GM23338 (cell line): ENCODE measurements at regions not wholly inside any gene's neighbourhood (a gene's known extent, or its start where the extent isn't known, plus 50 kb on each side); places are given as distances from the start of the nearest gene placed in this dataset.
A peak's percentile ranks its signal among the peaks of the same experiment; 100 is the strongest.
"Not testable (repeated sequence)": the region's sequence is repeated elsewhere in the genome, so short reads cannot be mapped to it uniquely, and the experiment has no call there.

Source experiments
- ATAC-seq: fragments of 200-7000 bp; cut with Tn5 transposase; 3 replicates; pipeline ENCODE4 v1.9.1; 2020
- DNase-seq: peaks from one replicate; pipeline ENCODE4 v3.0.0-alpha.2; 2015; ENCODE audit warnings: low spot score
- H2AFZ ChIP-seq: fragments of 200-600 bp; sonication (generic); 2 replicates; pipeline ENCODE4 v1.8.0; 2016; ENCODE audit warnings: antibody characterized with exemption, mild to moderate bottlenecking, moderate library complexity
- H3F3A ChIP-seq: fragments of 200-600 bp; sonication (generic); replicated peaks from 2 replicates; pipeline ENCODE4 v1.8.0; 2017; ENCODE audit warnings: antibody characterized with exemption, mixed run types, low read depth
- H3K27ac ChIP-seq: fragments of 200-600 bp; sonication (generic); 2 replicates; pipeline ENCODE4 v1.6.1; 2016; ENCODE audit warnings: low read depth
- H3K27me3 ChIP-seq: fragments of 200-600 bp; sonication (generic); 2 replicates; pipeline ENCODE4 v1.8.0; 2016; ENCODE audit warnings: mild to moderate bottlenecking, mixed run types, moderate library complexity; ENCODE audit not compliant: insufficient read depth
- H3K36me3 ChIP-seq: fragments of 200-600 bp; sonication (generic); 2 replicates; pipeline ENCODE4 v1.8.0; 2016; ENCODE audit warnings: mild to moderate bottlenecking; ENCODE audit not compliant: insufficient read depth
- H3K4me1 ChIP-seq: fragments of 200-600 bp; sonication (generic); 2 replicates; pipeline ENCODE4 v1.8.0; 2016; ENCODE audit warnings: mild to moderate bottlenecking, moderate library complexity; ENCODE audit not compliant: insufficient read depth
- H3K4me2 ChIP-seq: fragments of 200-600 bp; sonication (generic); 2 replicates; pipeline ENCODE4 v1.7.1; 2017; ENCODE audit warnings: mixed run types
- H3K4me3 ChIP-seq: fragments of 200-600 bp; sonication (generic); 2 replicates; pipeline ENCODE4 v1.6.1; 2016; ENCODE audit warnings: mixed run types
- H3K79me2 ChIP-seq: fragments of 200-600 bp; sonication (generic); replicated peaks from 2 replicates; pipeline ENCODE4 v1.8.0; 2017; ENCODE audit warnings: mild to moderate bottlenecking; ENCODE audit not compliant: insufficient read depth
- H3K9me2 ChIP-seq: fragments of 200-600 bp; sonication (generic); 2 replicates; pipeline ENCODE4 v1.8.0; 2017; ENCODE audit not compliant: insufficient read depth
- H4K20me1 ChIP-seq: fragments of 200-600 bp; sonication (generic); replicated peaks from 2 replicates; pipeline ENCODE4 v1.8.0; 2017; ENCODE audit warnings: mild to moderate bottlenecking; ENCODE audit not compliant: insufficient read depth
- H3K27ac Mint-ChIP-seq: 2 replicates; pipeline ENCODE4 v1.8.0; 2020; ENCODE audit warnings: inconsistent platforms, mild to moderate bottlenecking, moderate library complexity, mixed read lengths
- H3K27me3 Mint-ChIP-seq: 3 replicates; pipeline ENCODE4 v1.8.0; 2022; ENCODE audit warnings: low read depth, mild to moderate bottlenecking, moderate library complexity, mixed read lengths, inconsistent platforms; ENCODE audit not compliant: insufficient read depth, poor library complexity
- H3K36me3 Mint-ChIP-seq: 3 replicates; pipeline ENCODE4 v1.8.0; 2021; ENCODE audit warnings: low read depth, mild to moderate bottlenecking, inconsistent platforms, moderate library complexity, mixed read lengths
- H3K4me1 Mint-ChIP-seq: 3 replicates; pipeline ENCODE4 v1.8.0; 2020; ENCODE audit warnings: mild to moderate bottlenecking, inconsistent platforms, mixed read lengths
- H3K4me3 Mint-ChIP-seq: 3 replicates; pipeline ENCODE4 v1.8.0; 2021; ENCODE audit warnings: moderate library complexity, mild to moderate bottlenecking, inconsistent platforms, mixed read lengths
- H3K9me3 Mint-ChIP-seq: 3 replicates; pipeline ENCODE4 v1.8.0; 2020; ENCODE audit warnings: moderate library complexity, mild to moderate bottlenecking, inconsistent platforms, mixed read lengths
- CREB1 ChIP-seq: fragments of 250-450 bp; sonication (Bioruptor Pico); IDR thresholded peaks from 2 replicates; pipeline ENCODE4 v1.5.0; 2020; ENCODE audit warnings: low read depth, mild to moderate bottlenecking, moderate library complexity
- EZH2phosphoT487 ChIP-seq: fragments of 200-600 bp; sonication (generic); IDR thresholded peaks from one replicate; pipeline ENCODE4 v1.8.1; 2018; ENCODE audit warnings: antibody characterized with exemption; ENCODE audit not compliant: unreplicated experiment
- POLR2AphosphoS5 ChIP-seq: IDR thresholded peaks from 2 replicates; pipeline ENCODE4 v1.6.1; 2016; ENCODE audit warnings: antibody characterized with exemption, low read depth
- REST ChIP-seq: IDR thresholded peaks from one replicate; pipeline ENCODE4 v1.6.1; 2018; ENCODE audit warnings: antibody characterized with exemption; ENCODE audit not compliant: unreplicated experiment
- STAT1 ChIP-seq: IDR thresholded peaks from one replicate; pipeline ENCODE4 v1.6.1; 2016; ENCODE audit warnings: antibody characterized with exemption; ENCODE audit not compliant: unreplicated experiment

- H3K36me3 ChIP-seq, H3F3A ChIP-seq, H4K20me1 ChIP-seq, H3K36me3 Mint-ChIP-seq, H3K4me3 Mint-ChIP-seq, DNase-seq, H3K27ac Mint-ChIP-seq, H3K4me1 ChIP-seq, H3K27ac ChIP-seq, H3K27me3 ChIP-seq, ATAC-seq, H2AFZ ChIP-seq, H3K4me3 ChIP-seq, H3K27me3 Mint-ChIP-seq, H3K79me2 ChIP-seq, H3K9me3 Mint-ChIP-seq, H3K9me2 ChIP-seq, H3K4me2 ChIP-seq: not testable (repeated sequence)
- H3K4me1 Mint-ChIP-seq, result peaks cover 11% of the 10 kb centered on the region; the same call in 2 of the 3 replicates
Measured at GRCh38 chr2:41335573-41335972, 712.2 kb upstream of the PKDCC start.

GRCh38 chr2:41337956-41338355 lies 709.9 kb upstream of the PKDCC start:
- Mint-ChIP-seq H3K9me3 (peaks cover 8% of the 10 kb centered on the region; the same call in 2 of the 3 replicates), H3K27me3 (no peaks in the 10 kb centered on the region), H3K4me3 (no peak overlapping the region), H3K27ac (no peak overlapping the region), H3K36me3 (0 out of 3 replicates have a peak, but pooled peaks cover 2% of the 10 kb centered on the region), H3K4me1 (peaks cover 11% of the 10 kb centered on the region; the same call in 2 of the 3 replicates)
- 0 out of 2 replicates have a peak overlapping the region, but pooled peaks have one; percentile 20 for H3K27ac ChIP-seq
- peak; percentile 64 for DNase-seq
- H3K4me3 ChIP-seq, result no peak overlapping the region
- H3K36me3 ChIP-seq, result no peaks in the 10 kb centered on the region
- no peak overlapping the region for H3K4me2 ChIP-seq
- no peaks in the 10 kb centered on the region for H3K9me2 ChIP-seq
- no peaks in the 10 kb centered on the region for H3F3A ChIP-seq
- no peaks in the 10 kb centered on the region for H3K4me1 ChIP-seq
- H3K27me3 ChIP-seq, result no peaks in the 10 kb centered on the region
- no peak for TF ChIP-seq CREB1 (CRISPR knock-in tag)
- no peak for TF ChIP-seq POLR2AphosphoS5
- TF ChIP-seq REST, result no peak
- ATAC-seq, result no peak; the same call in 2 of the 3 replicates
- no peaks in the 10 kb centered on the region for H4K20me1 ChIP-seq
- H3K79me2 ChIP-seq, result no peaks in the 10 kb centered on the region
- no peak overlapping the region for H2AFZ ChIP-seq

- Histone ChIP-seq H3K4me1 (no peaks in the 10 kb centered on the region), H2AFZ (no peak overlapping the region), H4K20me1 (no peaks in the 10 kb centered on the region), H3K79me2 (no peaks in the 10 kb centered on the region), H3K36me3 (no peaks in the 10 kb centered on the region), H3K27me3 (no peaks in the 10 kb centered on the region), H3K4me2 (no peak overlapping the region), H3K9me2 (no peaks in the 10 kb centered on the region), H3F3A (no peaks in the 10 kb centered on the region), H3K27ac (no peak overlapping the region), H3K4me3 (no peak overlapping the region)
- Mint-ChIP-seq H3K4me1 (peaks cover 4% of the 10 kb centered on the region; the same call in 2 of the 3 replicates), H3K4me3 (no peak overlapping the region), H3K27ac (no peak overlapping the region), H3K9me3 (no peaks in the 10 kb centered on the region; the same call in 2 of the 3 replicates), H3K27me3 (no peaks in the 10 kb centered on the region), H3K36me3 (no peaks in the 10 kb centered on the region)
- ATAC-seq, result no peak
- no peak for DNase-seq
- TF ChIP-seq EZH2phosphoT487, result no peak
- TF ChIP-seq REST, result no peak
- no peak for TF ChIP-seq STAT1
Measured at GRCh38 chr2:41344529-41344928, 703.3 kb upstream of the PKDCC start.
